Sigmoid colon (tissue), 6 donors: ENCODE measurements at regions not wholly inside any gene's neighbourhood (a gene's known extent, or its start where the extent isn't known, plus 50 kb on each side); places are given as distances from the start of the nearest gene placed in this dataset.
A peak's percentile ranks its signal among the peaks of the same experiment; 100 is the strongest.

ENCODE experiments used
- DNase-seq: peaks from one replicate; pipeline ENCODE4 v3.0.0-alpha.2; 2019
- H3K27ac ChIP-seq, 4 donors: fragments of 200-600 bp; sonication (generic); one replicate each; pipeline ENCODE4 v1.5.1; 2016 to 2019; ENCODE audit warnings: mild to moderate bottlenecking in 1 of 4
- H3K27me3 ChIP-seq, 3 donors: fragments of 200-600 bp; sonication (generic); one replicate each; pipeline ENCODE4 v1.5.1; 2019; ENCODE audit warnings: mild to moderate bottlenecking in 1 of 3
- H3K36me3 ChIP-seq, 4 donors: fragments of 200-600 bp; sonication (generic); one replicate each; pipeline ENCODE4 v1.5.1; 2016 to 2019
- H3K4me1 ChIP-seq, 4 donors: fragments of 200-600 bp; sonication (generic); one replicate each; pipeline ENCODE4 v1.5.1; 2017 to 2019
- H3K4me3 ChIP-seq, 4 donors: fragments of 200-600 bp; sonication (generic); one replicate each; pipeline ENCODE4 v1.5.1; 2017 to 2019; ENCODE audit warnings: mild to moderate bottlenecking in 2 of 4, moderate library complexity in 1 of 4
- H3K9me3 ChIP-seq, 4 donors: fragments of 200-600 bp in 3 of 4; sonication (generic) in 3 of 4; one replicate each; pipeline versions ENCODE4 v1.5.1 to v1.6.1; 2013 to 2019
- CTCF ChIP-seq, 4 experiments: fragments of 450-650 bp in 3 of 4; fragments of 200-600 bp in 1 of 4; IDR thresholded peaks; one replicate each; pipeline ENCODE4 v1.5.1; 2016 to 2019; ENCODE audit warnings: antibody characterized with exemption in 4 of 4, mild to moderate bottlenecking in 3 of 4, moderate library complexity in 2 of 4
- EP300 ChIP-seq, 4 donors: sonication (generic); formaldehyde crosslinking; IDR thresholded peaks; one replicate each; pipeline ENCODE4 v1.6.1; 2017; ENCODE audit warnings: antibody characterized with exemption in 4 of 4
- POLR2A ChIP-seq, 2 donors: fragments of 450-650 bp; IDR thresholded peaks; one replicate each; pipeline ENCODE4 v1.6.1; 2016; ENCODE audit warnings: antibody characterized with exemption in 2 of 2, mild to moderate bottlenecking in 2 of 2, moderate library complexity in 2 of 2
- POLR2AphosphoS5 ChIP-seq, 4 donors: sonication (generic); formaldehyde crosslinking; IDR thresholded peaks; one replicate each; pipeline ENCODE4 v1.6.1; 2017; ENCODE audit warnings: antibody characterized with exemption in 4 of 4
- WGBS, 2 donors: extraction: QIAGEN DNeasy Blood & Tissue Kit; methylation state at CpG; one replicate each; pipeline ENCODE4 v1.1.7; 2013; 5-methylcytosine and 5-hydroxymethylcytosine counted together
- intact Hi-C: fragments of 100-400 bp; cut with DNase I; formaldehyde crosslinking; loops from one replicate; pipeline ENCODE4 v1.15.1; 2023
- donor health status: healthy with polysubstance abuse.
- donor health status: healthy.

DNA sequence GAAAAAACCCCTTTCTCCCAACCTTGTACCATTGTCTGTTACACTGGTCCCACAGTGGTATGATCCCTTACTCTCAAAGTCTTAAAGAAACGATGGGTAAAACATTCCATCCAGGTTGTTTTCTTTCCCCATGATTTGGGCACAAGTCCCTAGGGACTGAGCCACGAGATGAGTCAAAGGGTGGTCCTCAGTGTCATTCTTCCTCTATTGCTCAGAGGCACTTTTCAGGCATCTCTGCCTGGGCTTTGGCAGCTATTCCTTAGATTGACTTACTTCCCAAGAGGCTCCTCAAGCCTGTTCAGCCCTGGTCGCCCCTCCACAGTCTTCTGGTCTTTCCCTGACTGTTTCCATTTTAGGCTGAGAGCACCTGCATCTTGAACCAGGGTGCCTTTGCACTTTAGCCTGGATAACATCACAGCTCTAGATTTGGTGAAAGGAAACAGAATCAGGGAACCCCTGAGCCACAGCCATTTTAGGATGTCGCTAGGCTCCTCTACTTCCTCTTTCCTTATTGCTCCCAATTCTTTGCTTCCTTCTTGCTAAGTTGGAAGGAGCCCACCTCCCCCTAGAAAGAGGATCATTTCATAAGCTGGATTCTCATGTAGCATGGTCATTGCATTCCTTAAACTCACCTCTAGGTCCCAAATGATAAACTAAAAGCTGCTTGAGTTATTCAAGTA lies 131.0 kb upstream of the TPRG1 start:
- no peaks in the 10 kb centered on the region for H3K4me1 ChIP-seq
- H3K27me3 ChIP-seq, result no peaks in the 10 kb centered on the region
- intact Hi-C loops, result no loop called here
- TF ChIP-seq POLR2AphosphoS5 (IDR thresholded peaks at IDR 0.05) (no peak), EP300 (IDR thresholded peaks at IDR 0.05) (no peak), POLR2A (IDR thresholded peaks at IDR 0.05) (no peak), CTCF (IDR thresholded peaks at IDR 0.05) (no peak)
- 65 to 69% methylated on average over 4 of the region's 4 CpGs for WGBS, 2 donors
- no peaks in the 10 kb centered on the region for H3K36me3 ChIP-seq
- peaks cover 0 to 2% (median 0%) of the 10 kb centered on the region in 4 donors for H3K9me3 ChIP-seq
- no peak overlapping the region for H3K27ac ChIP-seq
- DNase-seq, result no peak
- H3K4me3 ChIP-seq, result no peak overlapping the region

GRCh38 chr3:189041482-189042090 lies 130.2 kb upstream of the TPRG1 start:
- WGBS, 2 donors, result 45 to 47% methylated on average over 2 of the region's 2 CpGs
- H3K4me3 ChIP-seq, result no peak overlapping the region
- intact Hi-C loops, result no loop called here
- no peak overlapping the region for H3K27ac ChIP-seq
- H3K4me1 ChIP-seq, result no peaks in the 10 kb centered on the region
- DNase-seq, result no peak
- peaks cover 0 to 2% (median 0%) of the 10 kb centered on the region in 4 donors for H3K9me3 ChIP-seq
- TF ChIP-seq CTCF (IDR thresholded peaks at IDR 0.05) (peak in 1 of 4 experiments; percentile 12), POLR2A (IDR thresholded peaks at IDR 0.05) (no peak)
- no peaks in the 10 kb centered on the region for H3K36me3 ChIP-seq
- H3K27me3 ChIP-seq, result no peaks in the 10 kb centered on the region

GRCh38 chr3:189042832-189043231 lies 128.9 kb upstream of the TPRG1 start:
- Histone ChIP-seq H3K9me3 (peaks cover 0 to 2% (median 0%) of the 10 kb centered on the region in 4 donors), H3K27ac (no peak overlapping the region), H3K4me1 (no peaks in the 10 kb centered on the region), H3K4me3 (no peak overlapping the region), H3K27me3 (no peaks in the 10 kb centered on the region), H3K36me3 (no peaks in the 10 kb centered on the region)
- no peak for DNase-seq
- 88 to 90% methylated on average over 4 of the region's 4 CpGs for WGBS, 2 donors
- no peak for TF ChIP-seq POLR2A (IDR thresholded peaks at IDR 0.05)
- TF ChIP-seq CTCF (IDR thresholded peaks at IDR 0.05), result no peak
- no peak for TF ChIP-seq POLR2AphosphoS5 (IDR thresholded peaks at IDR 0.05)
- no peak for TF ChIP-seq EP300 (IDR thresholded peaks at IDR 0.05)
- intact Hi-C loops, result no loop called here

GRCh38 chr3:189049458-189050236 lies 122.1 kb upstream of the TPRG1 start:
- Histone ChIP-seq H3K36me3 (no peaks in the 10 kb centered on the region), H3K27me3 (no peaks in the 10 kb centered on the region), H3K4me1 (no peaks in the 10 kb centered on the region), H3K27ac (no peak overlapping the region), H3K4me3 (no peak overlapping the region), H3K9me3 (no peaks in the 10 kb centered on the region)
- no peak for TF ChIP-seq POLR2A (IDR thresholded peaks at IDR 0.05)
- TF ChIP-seq CTCF (IDR thresholded peaks at IDR 0.05), result no peak
- no peak for TF ChIP-seq POLR2AphosphoS5 (IDR thresholded peaks at IDR 0.05)
- no peak for TF ChIP-seq EP300 (IDR thresholded peaks at IDR 0.05)
- 74 to 79% methylated on average over 7 of the region's 7 CpGs for WGBS, 2 donors
- DNase-seq, result no peak
- intact Hi-C loops, result no loop called here
